CD4-positive, alpha-beta T cell (primary cell): ENCODE measurements at regions not wholly inside any gene's neighbourhood (a gene's known extent, or its start where the extent isn't known, plus 50 kb on each side); places are given as distances from the start of the nearest gene placed in this dataset.

ENCODE experiments used
- ATAC-seq: fragments of 200-7000 bp; cut with Tn5 transposase; one replicate; pipeline ENCODE4 v1.10.0; 2022; ENCODE audit warnings: mild to moderate bottlenecking; ENCODE audit not compliant: poor library complexity
- CTCF ChIA-PET: fragments of 350-600 bp; sonication (Branson Sonifier 250); formaldehyde crosslinking; loops from one replicate; lab custom pipeline; 2021; ENCODE audit warnings: antibody characterized with exemption, inconsistent platforms; lab: Charles Lee
- POLR2A ChIA-PET: fragments of 350-600 bp; sonication (Branson Sonifier 250); formaldehyde crosslinking; loops from one replicate; lab custom pipeline; 2021; ENCODE audit warnings: antibody characterized with exemption, inconsistent platforms; lab: Charles Lee
- DNase-seq, 14 experiments: peaks; one replicate each; pipeline ENCODE4 v3.0.0-alpha.2; 2013 to 2020; ENCODE audit warnings: mixed read lengths in 2 of 14
- H3K27ac ChIP-seq, 2 donors: one replicate each; pipeline versions ENCODE4 v1.5.1 to v1.7.0; 2013; ENCODE audit warnings: low read length in 2 of 2, low read depth in 1 of 2, mild to moderate bottlenecking in 1 of 2
- H3K27me3 ChIP-seq, 2 experiments: 1 replicate in 1 of 2; 2 replicates in 1 of 2; pipeline versions ENCODE4 v1.6.1 to v1.7.0; 2013; ENCODE audit warnings: low read length in 2 of 2, control low read depth in 1 of 2, mild to moderate bottlenecking in 1 of 2, moderate library complexity in 1 of 2; ENCODE audit not compliant: insufficient read depth in 2 of 2, control insufficient read depth in 1 of 2
- H3K36me3 ChIP-seq: one replicate; pipeline ENCODE4 v1.6.1; 2013; ENCODE audit warnings: low read length, control low read depth; ENCODE audit not compliant: insufficient read depth
- H3K4me1 ChIP-seq: one replicate; pipeline ENCODE4 v1.6.1; 2013; ENCODE audit warnings: low read length, control low read depth; ENCODE audit not compliant: insufficient read depth
- H3K4me3 ChIP-seq: one replicate; pipeline ENCODE4 v1.5.1; 2013; ENCODE audit warnings: mild to moderate bottlenecking, low read length, moderate library complexity
- H3K9me3 ChIP-seq, 2 experiments: 1 replicate in 1 of 2; 2 replicates in 1 of 2; pipeline versions ENCODE4 v1.6.1 to v1.7.0; 2013; ENCODE audit warnings: low read length in 2 of 2, mild to moderate bottlenecking in 2 of 2, control low read depth in 1 of 2, moderate library complexity in 1 of 2; ENCODE audit not compliant: control insufficient read depth in 1 of 2, insufficient read depth in 1 of 2
- H3K27ac Mint-ChIP-seq: one replicate; pipeline ENCODE4 v1.8.0; 2020; ENCODE audit warnings: mixed read lengths
- H3K27me3 Mint-ChIP-seq: one replicate; pipeline ENCODE4 v1.8.0; 2021; ENCODE audit warnings: mixed read lengths
- H3K36me3 Mint-ChIP-seq: one replicate; pipeline ENCODE4 v1.8.0; 2021; ENCODE audit warnings: low read depth, mixed read lengths
- H3K4me1 Mint-ChIP-seq: one replicate; pipeline ENCODE4 v1.8.0; 2021; ENCODE audit warnings: low read depth, mixed read lengths
- H3K4me3 Mint-ChIP-seq: one replicate; pipeline ENCODE4 v1.8.0; 2020; ENCODE audit warnings: mild to moderate bottlenecking, mixed read lengths
- H3K9me3 Mint-ChIP-seq: one replicate; pipeline ENCODE4 v1.8.0; 2020; ENCODE audit warnings: mixed read lengths
- CTCF ChIP-seq: fragments of 200-600 bp; IDR thresholded peaks from one replicate; pipeline ENCODE4 v1.8.0; 2022; ENCODE audit warnings: antibody characterized with exemption, mild to moderate bottlenecking
- intact Hi-C, 2 experiments: fragments of 100-400 bp; cut with DNase I in 1 of 2; cut with micrococcal nuclease in 1 of 2; formaldehyde crosslinking; loops; one replicate each; pipeline versions ENCODE4 v1.15.1 to v1.9.0; 2023 to 2025; cut with DNase I, micrococcal nuclease

GRCh38 chr6:120700001-120700400 is 634.3 kb downstream of the TBC1D32 start:
- H3K27ac ChIP-seq: no peak overlapping the region
- H3K27ac Mint-ChIP-seq: no peak overlapping the region
- no peak for DNase-seq
- no peak for ATAC-seq
- POLR2A ChIA-PET: no interaction called here
- peaks cover 2% of the 10 kb centered on the region for H3K9me3 Mint-ChIP-seq
- no peaks in the 10 kb centered on the region for H3K9me3 ChIP-seq
- no peak overlapping the region for H3K4me3 Mint-ChIP-seq
- no peaks in the 10 kb centered on the region for H3K4me1 ChIP-seq
- no peaks in the 10 kb centered on the region for H3K27me3 Mint-ChIP-seq
- TF ChIP-seq CTCF: no peak
- CTCF ChIA-PET: no interaction called here
- no peaks in the 10 kb centered on the region for H3K36me3 ChIP-seq
- no peaks in the 10 kb centered on the region for H3K4me1 Mint-ChIP-seq
- H3K27me3 ChIP-seq: no peaks in the 10 kb centered on the region
- H3K4me3 ChIP-seq: no peak overlapping the region
- no peaks in the 10 kb centered on the region for H3K36me3 Mint-ChIP-seq
- intact Hi-C loops: no loop called here

GRCh38 chr6:120686492-120686891 is 647.8 kb downstream of the TBC1D32 start:
- Histone ChIP-seq H3K4me1 (no peaks in the 10 kb centered on the region), H3K9me3 (no peaks in the 10 kb centered on the region), H3K27me3 (no peaks in the 10 kb centered on the region), H3K4me3 (no peak overlapping the region), H3K27ac (no peak overlapping the region), H3K36me3 (no peaks in the 10 kb centered on the region)
- Mint-ChIP-seq H3K4me3 (no peak overlapping the region), H3K27ac (no peak overlapping the region), H3K27me3 (no peaks in the 10 kb centered on the region), H3K4me1 (no peaks in the 10 kb centered on the region), H3K9me3 (no peaks in the 10 kb centered on the region), H3K36me3 (no peaks in the 10 kb centered on the region)
- ATAC-seq (no peak), DNase-seq (no peak)
- ChIA-PET CTCF (no interaction called here), POLR2A (no interaction called here)
- intact Hi-C loops: no loop called here
- no peak for TF ChIP-seq CTCF

GRCh38 chr6:120682145-120682544 is 652.1 kb downstream of the TBC1D32 start:
- Histone ChIP-seq H3K36me3 (no peaks in the 10 kb centered on the region), H3K4me1 (no peaks in the 10 kb centered on the region), H3K27me3 (no peaks in the 10 kb centered on the region), H3K27ac (no peak overlapping the region), H3K9me3 (no peaks in the 10 kb centered on the region), H3K4me3 (no peak overlapping the region)
- CTCF ChIA-PET: no interaction called here
- intact Hi-C loops: no loop called here
- Mint-ChIP-seq H3K27me3 (no peaks in the 10 kb centered on the region), H3K9me3 (peaks cover 4% of the 10 kb centered on the region), H3K4me1 (no peaks in the 10 kb centered on the region), H3K4me3 (no peak overlapping the region), H3K36me3 (no peaks in the 10 kb centered on the region), H3K27ac (no peak overlapping the region)
- no peak for TF ChIP-seq CTCF
- no peak for DNase-seq
- POLR2A ChIA-PET: no interaction called here
- ATAC-seq: no peak
